Esophagus squamous epithelium (tissue), 5 donors: ENCODE measurements at regions not wholly inside any gene's neighbourhood (a gene's known extent, or its start where the extent isn't known, plus 50 kb on each side); places are given as distances from the start of the nearest gene placed in this dataset.

Source experiments
- DNase-seq: peaks from one replicate; lab custom pipeline; 2025; lab: John Stamatoyannopoulos, UW
- H3K27ac ChIP-seq, 4 donors: fragments of 200-600 bp; sonication (generic); one replicate each; pipeline ENCODE4 v1.5.1; 2016 to 2019; ENCODE audit warnings: mild to moderate bottlenecking in 1 of 4
- H3K27me3 ChIP-seq, 4 donors: fragments of 200-600 bp; sonication (generic); 1 replicate in 3 of 4; 2 replicates in 1 of 4; pipeline versions ENCODE4 v1.5.1 to v1.6.0; 2017 to 2021; ENCODE audit warnings: antibody characterized with exemption in 1 of 4
- H3K36me3 ChIP-seq, 3 donors: fragments of 200-600 bp; sonication (generic); one replicate each; pipeline ENCODE4 v1.5.1; 2016 to 2019
- H3K4me1 ChIP-seq, 3 donors: fragments of 200-600 bp; sonication (generic); one replicate each; pipeline ENCODE4 v1.5.1; 2017 to 2019
- H3K4me3 ChIP-seq, 4 donors: fragments of 200-600 bp; sonication (generic); 1 replicate in 3 of 4; 2 replicates in 1 of 4; pipeline ENCODE4 v1.5.1; 2016 to 2019; ENCODE audit warnings: mild to moderate bottlenecking in 2 of 4, moderate library complexity in 1 of 4
- H3K9me3 ChIP-seq, 3 donors: fragments of 200-600 bp; sonication (generic); one replicate each; pipeline ENCODE4 v1.5.1; 2016 to 2019
- POLR2A ChIP-seq, 4 donors: fragments of 450-650 bp; IDR thresholded peaks; one replicate each; pipeline ENCODE4 v1.6.1; 2017; ENCODE audit warnings: antibody characterized with exemption in 4 of 4, mild to moderate bottlenecking in 4 of 4, moderate library complexity in 3 of 4
- WGBS, 2 donors: methylation state at CpG; one replicate each; pipeline ENCODE4 v1.1.5; 2018; 5-methylcytosine and 5-hydroxymethylcytosine counted together
- intact Hi-C: fragments of 100-400 bp; cut with DNase I; formaldehyde crosslinking; loops from one replicate; pipeline ENCODE4 v1.15.0; 2022
- TF ChIP-seq, protein P1 (sequence below), 6 experiments: fragments of 450-650 bp in 4 of 6; fragments of 200-600 bp in 2 of 6; sonication (generic) in 2 of 6; IDR thresholded peaks; one replicate each; pipeline ENCODE4 v1.5.1; 2016 to 2019; ENCODE audit warnings: antibody characterized with exemption in 6 of 6, mild to moderate bottlenecking in 4 of 6, moderate library complexity in 4 of 6
- donor health status: DM: yes; HTN: yes; CAD: no.

DNA sequence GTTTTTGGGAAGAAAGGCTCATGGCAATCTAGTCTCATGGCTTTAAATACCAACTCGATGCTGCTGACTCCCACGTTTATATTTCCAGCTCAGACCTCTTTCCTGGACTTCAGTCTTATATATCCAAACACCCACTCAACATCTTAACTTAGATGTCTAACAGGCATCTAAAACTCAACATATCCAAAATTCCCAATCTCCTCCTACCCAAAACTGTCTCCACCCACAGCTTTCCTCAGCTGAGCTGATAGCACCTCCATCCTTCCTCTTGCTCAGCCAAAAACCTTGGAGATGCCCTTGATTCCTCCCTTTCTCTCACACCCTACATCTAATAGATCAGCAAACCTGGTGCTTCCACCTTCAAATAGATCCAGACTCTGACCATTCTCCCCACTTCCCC lies 202.5 kb downstream of the TLE3 start:
- intact Hi-C loops = no loop called here
- no peak for DNase-seq
- no peaks in the 10 kb centered on the region for H3K4me1 ChIP-seq
- no peak overlapping the region for H3K4me3 ChIP-seq
- H3K36me3 ChIP-seq = no peaks in the 10 kb centered on the region
- H3K27me3 ChIP-seq = peaks cover 0 to 62% (median 0%) of the 10 kb centered on the region in 4 donors
- TF ChIP-seq, protein P1, sequence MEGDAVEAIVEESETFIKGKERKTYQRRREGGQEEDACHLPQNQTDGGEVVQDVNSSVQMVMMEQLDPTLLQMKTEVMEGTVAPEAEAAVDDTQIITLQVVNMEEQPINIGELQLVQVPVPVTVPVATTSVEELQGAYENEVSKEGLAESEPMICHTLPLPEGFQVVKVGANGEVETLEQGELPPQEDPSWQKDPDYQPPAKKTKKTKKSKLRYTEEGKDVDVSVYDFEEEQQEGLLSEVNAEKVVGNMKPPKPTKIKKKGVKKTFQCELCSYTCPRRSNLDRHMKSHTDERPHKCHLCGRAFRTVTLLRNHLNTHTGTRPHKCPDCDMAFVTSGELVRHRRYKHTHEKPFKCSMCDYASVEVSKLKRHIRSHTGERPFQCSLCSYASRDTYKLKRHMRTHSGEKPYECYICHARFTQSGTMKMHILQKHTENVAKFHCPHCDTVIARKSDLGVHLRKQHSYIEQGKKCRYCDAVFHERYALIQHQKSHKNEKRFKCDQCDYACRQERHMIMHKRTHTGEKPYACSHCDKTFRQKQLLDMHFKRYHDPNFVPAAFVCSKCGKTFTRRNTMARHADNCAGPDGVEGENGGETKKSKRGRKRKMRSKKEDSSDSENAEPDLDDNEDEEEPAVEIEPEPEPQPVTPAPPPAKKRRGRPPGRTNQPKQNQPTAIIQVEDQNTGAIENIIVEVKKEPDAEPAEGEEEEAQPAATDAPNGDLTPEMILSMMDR (IDR thresholded peaks at IDR 0.05) = no peak
- no peak for TF ChIP-seq POLR2A (IDR thresholded peaks at IDR 0.05)
- H3K9me3 ChIP-seq = no peaks in the 10 kb centered on the region
- H3K27ac ChIP-seq = no peak overlapping the region
- WGBS, 2 donors = 75 to 87% methylated on average over 2 of the region's 2 CpGs

DNA sequence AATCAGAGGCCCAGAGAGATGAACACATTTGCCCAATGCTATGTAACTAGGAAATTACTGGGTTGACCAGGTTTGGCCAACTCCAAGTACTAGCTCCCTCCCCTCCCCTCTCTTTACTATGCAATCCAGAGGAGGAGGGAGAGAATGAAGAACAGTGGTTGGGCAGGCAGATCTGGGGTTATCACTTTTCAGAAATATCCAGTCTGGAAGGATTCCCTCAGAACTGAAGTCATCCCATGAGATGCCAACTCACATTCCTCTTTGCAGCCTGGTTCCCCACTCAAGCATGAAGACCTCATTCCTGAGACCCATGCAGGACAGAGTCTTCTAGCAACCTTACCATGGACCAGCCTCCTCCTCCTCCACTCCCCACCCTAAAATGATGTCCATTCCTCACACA lies 201.1 kb downstream of the TLE3 start:
- Histone ChIP-seq H3K27ac (no peak overlapping the region), H3K4me1 (no peaks in the 10 kb centered on the region), H3K36me3 (no peaks in the 10 kb centered on the region), H3K9me3 (no peaks in the 10 kb centered on the region), H3K4me3 (no peak overlapping the region), H3K27me3 (peaks cover 0 to 74% (median 0%) of the 10 kb centered on the region in 4 donors)
- TF ChIP-seq, protein P1 (IDR thresholded peaks at IDR 0.05) = no peak
- TF ChIP-seq POLR2A (IDR thresholded peaks at IDR 0.05) = no peak
- intact Hi-C loops = no loop called here
- no peak for DNase-seq

DNA sequence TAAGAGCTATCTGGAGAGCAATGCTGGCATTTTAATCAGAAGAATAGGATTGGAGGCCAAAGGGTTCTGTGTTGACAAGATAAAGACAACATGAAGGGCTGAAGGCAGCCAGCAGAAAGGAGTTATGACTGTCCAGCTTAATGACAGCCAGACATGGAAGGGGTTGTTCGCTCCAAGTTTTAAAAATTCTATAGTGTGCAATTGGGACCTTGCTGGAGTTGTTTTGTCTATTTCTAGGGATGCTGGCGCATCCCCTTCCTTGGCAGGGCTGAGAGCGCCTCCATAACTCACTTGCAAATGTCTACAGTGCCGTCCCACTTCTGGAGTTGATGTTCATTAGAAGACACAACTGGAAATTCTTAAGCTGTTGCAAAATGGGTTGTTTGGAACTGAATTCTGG lies 200.7 kb downstream of the TLE3 start:
- 80 to 90% methylated on average over 4 of the region's 4 CpGs for WGBS, 2 donors
- no peak for TF ChIP-seq POLR2A (IDR thresholded peaks at IDR 0.05)
- TF ChIP-seq, protein P1 (IDR thresholded peaks at IDR 0.05) = no peak
- intact Hi-C loops = no loop called here
- no peaks in the 10 kb centered on the region for H3K4me1 ChIP-seq
- DNase-seq = no peak
- H3K36me3 ChIP-seq = no peaks in the 10 kb centered on the region
- no peak overlapping the region for H3K4me3 ChIP-seq
- H3K9me3 ChIP-seq = no peaks in the 10 kb centered on the region
- H3K27ac ChIP-seq = no peak overlapping the region
- peaks cover 0 to 74% (median 0%) of the 10 kb centered on the region in 4 donors for H3K27me3 ChIP-seq

DNA sequence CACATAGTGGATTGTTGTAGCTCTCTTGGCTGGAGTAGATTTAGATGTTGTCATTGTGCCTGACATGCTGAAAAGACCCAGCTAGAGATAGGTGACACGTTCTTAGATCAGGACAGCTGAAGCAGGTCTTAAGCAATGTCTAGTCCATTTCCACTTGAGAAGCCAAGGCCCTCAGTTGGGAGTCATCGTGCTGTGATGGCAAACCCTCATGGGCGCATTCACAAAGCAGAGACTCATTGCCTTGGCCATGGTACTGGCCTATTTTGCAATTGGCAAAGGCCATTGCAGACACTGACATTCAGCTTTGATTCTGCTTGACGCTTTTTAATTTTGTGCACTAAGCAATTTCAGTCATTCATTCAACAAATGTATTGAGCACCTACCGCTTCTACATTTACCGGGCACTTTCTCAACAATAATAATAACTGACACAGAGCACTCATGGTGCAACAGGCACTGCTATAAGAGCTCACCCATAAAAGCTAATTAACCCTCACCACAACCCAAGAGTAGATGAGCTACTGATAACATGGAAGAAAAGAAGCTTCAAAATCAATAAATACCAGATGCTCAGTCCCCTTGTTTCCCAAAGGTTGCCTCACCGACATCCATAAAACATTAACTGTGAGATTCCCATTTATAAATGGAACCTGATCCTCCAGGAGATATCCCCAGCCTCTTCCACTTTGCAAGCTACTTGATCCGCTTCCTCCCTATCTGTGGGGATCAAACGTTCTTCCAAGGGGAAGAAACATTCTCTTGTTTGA lies 200.1 kb downstream of the TLE3 start:
- no peak for DNase-seq
- 74 to 82% methylated on average over 9 of the region's 9 CpGs for WGBS, 2 donors
- Histone ChIP-seq H3K27ac (no peak overlapping the region), H3K9me3 (no peaks in the 10 kb centered on the region), H3K36me3 (no peaks in the 10 kb centered on the region), H3K27me3 (peaks cover 0 to 76% (median 0%) of the 10 kb centered on the region in 4 donors), H3K4me1 (no peaks in the 10 kb centered on the region), H3K4me3 (no peak overlapping the region)
- intact Hi-C loops = no loop called here
- TF ChIP-seq, protein P1 (IDR thresholded peaks at IDR 0.05) = no peak
- TF ChIP-seq POLR2A (IDR thresholded peaks at IDR 0.05) = no peak

DNA sequence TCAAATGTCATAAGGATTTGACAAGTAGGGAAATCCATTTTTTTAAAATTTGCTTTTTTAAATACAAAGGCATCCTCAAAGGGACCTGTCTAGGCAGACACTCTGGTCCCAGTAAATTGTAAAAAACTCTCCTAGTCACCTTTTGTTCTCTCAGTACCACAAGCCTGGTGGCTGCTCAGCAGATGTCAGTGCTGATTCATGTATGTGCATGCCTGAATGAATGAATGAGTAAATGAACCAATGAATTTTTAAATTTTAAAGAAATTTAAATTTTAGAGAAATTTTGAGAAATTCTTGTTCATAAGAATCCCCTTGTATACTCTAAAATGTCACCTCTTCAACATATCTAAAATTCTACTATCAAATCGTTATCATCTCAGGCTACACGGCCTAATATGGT lies 199.5 kb downstream of the TLE3 start:
- Histone ChIP-seq H3K4me3 (no peak overlapping the region), H3K4me1 (no peaks in the 10 kb centered on the region), H3K27ac (no peak overlapping the region), H3K27me3 (peaks cover 0 to 70% (median 0%) of the 10 kb centered on the region in 4 donors), H3K9me3 (no peaks in the 10 kb centered on the region), H3K36me3 (no peaks in the 10 kb centered on the region)
- DNase-seq = no peak
- WGBS, 2 donors = 86 to 88% methylated on average over 2 of the region's 2 CpGs
- intact Hi-C loops = no loop called here
- TF ChIP-seq, protein P1 (IDR thresholded peaks at IDR 0.05) = no peak
- TF ChIP-seq POLR2A (IDR thresholded peaks at IDR 0.05) = no peak
